H1 (cell line): ENCODE measurements at regions not wholly inside any gene's neighbourhood (a gene's known extent, or its start where the extent isn't known, plus 50 kb on each side); places are given as distances from the start of the nearest gene placed in this dataset.

ENCODE experiments used
- CBX5 ChIP-seq: fragments of 300-800, 300-1000 bp; sonication (generic); IDR thresholded peaks from 2 replicates; pipeline ENCODE4 v1.7.1; 2016; ENCODE audit warnings: antibody characterized with exemption, low read length, low read depth
- CHD2 ChIP-seq: IDR thresholded peaks from 2 replicates; pipeline ENCODE4 v1.6.1; 2012; ENCODE audit warnings: low read length, improper control_type of control experiment
- RBBP5 ChIP-seq: IDR thresholded peaks from 2 replicates; pipeline ENCODE4 v1.7.1; 2012; ENCODE audit warnings: low read depth, mild to moderate bottlenecking, inconsistent platforms, low read length, moderate library complexity, borderline replicate concordance
- RNF2 ChIP-seq: fragments of 200-900, 300-1000 bp; sonication (generic); IDR thresholded peaks from 2 replicates; pipeline ENCODE4 v1.7.1; 2016; ENCODE audit warnings: borderline replicate concordance, low read depth, mild to moderate bottlenecking, antibody characterized with exemption, low read length; ENCODE audit not compliant: poor library complexity, severe bottlenecking; ENCODE audit errors: missing control alignments
- TBP ChIP-seq: IDR thresholded peaks from 2 replicates; pipeline ENCODE4 v1.6.1; 2011; ENCODE audit warnings: low read depth, low read length, improper control_type of control experiment

DNA sequence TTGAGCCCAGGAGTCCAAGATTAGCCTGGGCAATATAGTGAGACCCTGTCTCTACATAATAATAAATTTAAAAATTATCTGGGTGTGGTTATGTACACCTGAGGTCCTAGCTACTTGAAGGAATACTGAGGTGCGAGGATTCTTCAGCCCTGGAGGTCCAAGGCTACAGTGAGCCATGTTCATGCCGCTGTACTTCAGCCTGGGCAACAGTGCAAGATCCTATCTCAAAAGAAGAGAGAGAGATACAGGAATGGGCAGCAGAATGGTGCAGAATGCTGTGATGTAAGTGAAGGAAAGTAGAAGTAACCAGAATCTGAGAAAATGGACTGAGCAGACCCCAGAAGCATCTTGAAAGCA lies 62.7 kb upstream of the EXOC4 start (continued):
- TF ChIP-seq TBP (no peak), RNF2 (no peak), CBX5 (no peak), RBBP5 (no peak), CHD2 (no peak)
